BJ (cell line): ENCODE measurements at regions not wholly inside any gene's neighbourhood (a gene's known extent, or its start where the extent isn't known, plus 50 kb on each side); places are given as distances from the start of the nearest gene placed in this dataset.

ENCODE experiments used
- CTCF ChIA-PET: fragments of 350-600 bp; formaldehyde crosslinking; extraction: SDS; loops from one replicate; lab custom pipeline; 2021; ENCODE audit warnings: antibody characterized with exemption, inconsistent platforms; lab: Yijun Ruan, JAX
- POLR2A ChIA-PET: fragments of 300-600 bp; sonication (Branson Sonifier 250); formaldehyde crosslinking; extraction: SDS; loops from one replicate; lab custom pipeline; 2021; ENCODE audit warnings: antibody characterized with exemption; lab: Charles Lee
- DNase-seq: peaks from one replicate; pipeline ENCODE4 v3.0.0-alpha.2; 2011; ENCODE audit warnings: low read depth
- H3K27me3 ChIP-seq: 2 replicates; pipeline ENCODE4 v1.6.0; 2011; ENCODE audit warnings: low read length; ENCODE audit not compliant: control insufficient read depth, insufficient read depth
- H3K36me3 ChIP-seq: 2 replicates; pipeline ENCODE4 v1.5.1; 2011; ENCODE audit warnings: low read length; ENCODE audit not compliant: control insufficient read depth, insufficient read depth
- H3K4me3 ChIP-seq: 2 replicates; pipeline ENCODE4 v1.5.1; 2011; ENCODE audit warnings: low read depth, mild to moderate bottlenecking, control low read depth, low read length
- TF ChIP-seq, protein P1 (sequence below): IDR thresholded peaks from 2 replicates; pipeline ENCODE4 v1.5.1; 2011; ENCODE audit warnings: low read depth, mild to moderate bottlenecking, control low read depth, inconsistent platforms, low read length, moderate library complexity; ENCODE audit not compliant: insufficient read depth

DNA sequence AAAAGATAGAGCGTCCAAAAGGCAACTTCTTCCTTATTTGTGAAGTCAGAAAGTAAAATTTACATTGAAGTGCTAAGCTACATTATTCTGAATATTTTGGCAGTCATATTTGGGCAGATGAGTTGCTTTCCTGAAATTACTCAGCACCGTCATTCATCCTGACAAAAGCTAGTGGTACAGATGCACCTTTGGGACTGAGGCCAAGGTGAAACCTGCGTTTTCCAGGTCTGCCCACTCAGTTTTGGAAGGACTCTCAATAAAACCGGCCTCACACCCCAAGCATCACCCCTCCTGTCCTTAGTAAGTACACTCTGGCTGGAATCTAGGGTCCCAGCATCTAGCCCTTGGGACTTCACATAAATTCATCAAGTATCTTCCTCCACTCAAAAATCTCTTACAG lies 187.5 kb downstream of the TM9SF2 start:
- POLR2A ChIA-PET: no interaction called here
- no peaks in the 10 kb centered on the region for H3K36me3 ChIP-seq
- peaks cover 5% of the 10 kb centered on the region; the same call in 1 of the 2 replicates for H3K27me3 ChIP-seq
- no peak overlapping the region for H3K4me3 ChIP-seq
- CTCF ChIA-PET: no interaction called here
- TF ChIP-seq, protein P1, sequence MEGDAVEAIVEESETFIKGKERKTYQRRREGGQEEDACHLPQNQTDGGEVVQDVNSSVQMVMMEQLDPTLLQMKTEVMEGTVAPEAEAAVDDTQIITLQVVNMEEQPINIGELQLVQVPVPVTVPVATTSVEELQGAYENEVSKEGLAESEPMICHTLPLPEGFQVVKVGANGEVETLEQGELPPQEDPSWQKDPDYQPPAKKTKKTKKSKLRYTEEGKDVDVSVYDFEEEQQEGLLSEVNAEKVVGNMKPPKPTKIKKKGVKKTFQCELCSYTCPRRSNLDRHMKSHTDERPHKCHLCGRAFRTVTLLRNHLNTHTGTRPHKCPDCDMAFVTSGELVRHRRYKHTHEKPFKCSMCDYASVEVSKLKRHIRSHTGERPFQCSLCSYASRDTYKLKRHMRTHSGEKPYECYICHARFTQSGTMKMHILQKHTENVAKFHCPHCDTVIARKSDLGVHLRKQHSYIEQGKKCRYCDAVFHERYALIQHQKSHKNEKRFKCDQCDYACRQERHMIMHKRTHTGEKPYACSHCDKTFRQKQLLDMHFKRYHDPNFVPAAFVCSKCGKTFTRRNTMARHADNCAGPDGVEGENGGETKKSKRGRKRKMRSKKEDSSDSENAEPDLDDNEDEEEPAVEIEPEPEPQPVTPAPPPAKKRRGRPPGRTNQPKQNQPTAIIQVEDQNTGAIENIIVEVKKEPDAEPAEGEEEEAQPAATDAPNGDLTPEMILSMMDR: no peak
- no peak for DNase-seq

DNA sequence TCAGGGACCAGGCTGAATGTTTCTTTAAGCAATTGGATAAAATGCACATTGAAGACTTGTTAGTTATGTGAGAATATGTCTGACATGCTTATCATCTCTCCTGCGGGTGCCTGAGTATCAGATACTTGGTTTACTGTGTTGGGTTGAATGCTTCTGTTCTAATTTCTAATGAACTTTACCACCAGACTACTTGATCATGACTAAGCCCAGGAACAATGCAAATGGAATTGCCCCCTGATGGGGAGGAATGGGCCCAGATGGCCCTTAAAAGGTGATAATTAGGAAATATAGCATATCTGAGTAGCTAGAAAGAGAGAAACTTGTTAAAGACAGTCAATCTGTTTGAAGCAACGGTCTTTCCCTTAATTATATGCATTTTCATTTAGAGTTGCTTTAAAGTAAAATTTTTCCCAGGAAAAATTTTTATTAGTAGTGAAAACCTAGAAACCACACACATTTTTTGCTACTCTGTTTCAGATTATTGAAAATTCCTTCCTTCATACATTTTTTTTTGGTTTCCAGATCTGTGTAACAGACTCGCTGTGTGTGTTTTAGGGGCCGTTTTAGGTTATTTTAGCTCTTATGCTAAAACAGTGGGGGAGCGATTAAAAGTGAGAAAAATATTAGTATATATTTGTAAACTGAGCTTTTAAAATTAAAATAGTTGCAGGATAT lies 186.6 kb downstream of the TM9SF2 start:
- 0 out of 2 replicates have a peak, but pooled peaks cover 3% of the 10 kb centered on the region for H3K27me3 ChIP-seq
- CTCF ChIA-PET: no interaction called here
- no peaks in the 10 kb centered on the region for H3K36me3 ChIP-seq
- no peak for DNase-seq
- H3K4me3 ChIP-seq: no peak overlapping the region
- POLR2A ChIA-PET: no interaction called here
- TF ChIP-seq, protein P1: no peak

DNA sequence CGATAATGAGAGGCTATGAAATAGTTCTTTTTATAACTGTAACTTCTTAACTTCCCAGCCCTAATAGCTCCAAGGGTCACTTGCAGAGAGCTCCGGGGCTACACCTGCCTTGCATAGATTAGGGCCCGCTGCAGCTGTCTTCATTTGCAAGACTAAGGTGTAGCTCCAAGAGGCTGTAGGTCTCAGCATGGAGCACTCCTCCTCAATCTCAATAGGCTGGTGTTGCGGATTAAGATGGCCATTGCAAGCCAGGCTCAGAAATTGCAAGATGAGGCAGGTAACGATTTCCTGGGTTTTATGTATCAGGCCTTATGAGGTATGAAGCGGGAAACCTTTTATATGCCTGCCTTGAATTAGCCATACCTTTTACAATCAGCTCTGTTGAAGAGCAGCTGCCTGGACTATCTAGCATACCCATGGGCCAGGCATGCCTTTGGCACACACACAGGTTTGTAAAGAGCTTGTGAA lies 185.7 kb downstream of the TM9SF2 start:
- ChIA-PET CTCF (interaction anchor here (0.6 to 1.1 kb wide), 2 partner anchors 8 to 32 kb away, joined by 3 to 4 read pairs; no protein-coding TSS in a partner anchor), POLR2A (no interaction called here)
- Histone ChIP-seq H3K36me3 (no peaks in the 10 kb centered on the region), H3K4me3 (no peak overlapping the region), H3K27me3 (0 out of 2 replicates have a peak, but pooled peaks cover 3% of the 10 kb centered on the region)
- DNase-seq: no peak
- TF ChIP-seq, protein P1: no peak

- TF ChIP-seq, protein P1: no peak
- 0 out of 2 replicates have a peak, but pooled peaks cover 3% of the 10 kb centered on the region for H3K27me3 ChIP-seq
- ChIA-PET CTCF (interaction anchor here (0.7 to 1.1 kb wide), 2 partner anchors 9 to 11 kb away, joined by 3 read pairs; no protein-coding TSS in a partner anchor), POLR2A (interaction anchor here (0.6 kb wide), 1 partner anchor 1612 kb away, joined by 10 read pairs; no protein-coding TSS in a partner anchor)
- H3K36me3 ChIP-seq: no peaks in the 10 kb centered on the region
- no peak overlapping the region for H3K4me3 ChIP-seq
- no peak for DNase-seq
Observed at GRCh38 chr13:99686157-99686572, 184.9 kb downstream of the TM9SF2 start.

- ChIA-PET POLR2A (no interaction called here), CTCF (interaction anchor here (1.4 kb wide), 1 partner anchor 25 kb away, joined by 4 read pairs; no protein-coding TSS in a partner anchor)
- TF ChIP-seq, protein P1: no peak
- H3K36me3 ChIP-seq: no peaks in the 10 kb centered on the region
- DNase-seq: no peak
- H3K27me3 ChIP-seq: no peaks in the 10 kb centered on the region; the same call in 1 of the 2 replicates
- H3K4me3 ChIP-seq: no peak overlapping the region
Observed at GRCh38 chr13:99681695-99682094, 180.4 kb downstream of the TM9SF2 start.
